ENCODE measurements at regions not wholly inside any gene's neighbourhood (a gene's known extent, or its start where the extent isn't known, plus 50 kb on each side); places are given as distances from the start of the nearest gene placed in this dataset.

- no peaks in the 10 kb centered on the region; the same call in 1 of the 2 replicates for H3K9me3 ChIP-seq (ENCODE audit: control insufficient read depth, insufficient read depth, low read length)
These were observed 77.5 kb upstream of the ZEB2 start for GRCh38 chr2:144597388-144597787.

GRCh38 chr2:144596073-144596871 lies 76.4 kb upstream of the ZEB2 start:
- no peaks in the 10 kb centered on the region; the same call in 1 of the 2 replicates for H3K9me3 ChIP-seq (ENCODE audit: control insufficient read depth, insufficient read depth, low read length)
- H3K9ac ChIP-seq (ENCODE audit: low read depth, low read length), result no peak overlapping the region
- H3K4me1 ChIP-seq (ENCODE audit: insufficient read depth, low read length), result peaks cover 20% of the 10 kb centered on the region; the same call in 1 of the 2 replicates
- H3K36me3 ChIP-seq (ENCODE audit: insufficient read depth, low read length), result no peaks in the 10 kb centered on the region

More at GRCh38 chr2:144597388-144597787, 77.5 kb upstream of the ZEB2 start:
- H3K4me1 ChIP-seq (ENCODE audit: insufficient read depth, low read length), result peaks cover 15% of the 10 kb centered on the region; the same call in 1 of the 2 replicates
- H3K36me3 ChIP-seq (ENCODE audit: insufficient read depth, low read length), result no peaks in the 10 kb centered on the region
- H3K9ac ChIP-seq (ENCODE audit: low read depth, low read length), result no peak overlapping the region

GRCh38 chr2:144595686-144596072 lies 75.8 kb upstream of the ZEB2 start:
- Histone ChIP-seq H3K9me3 (ENCODE audit: control insufficient read depth, insufficient read depth, low read length) (no peaks in the 10 kb centered on the region; the same call in 1 of the 2 replicates), H3K4me1 (ENCODE audit: insufficient read depth, low read length) (peaks cover 20% of the 10 kb centered on the region; the same call in 1 of the 2 replicates), H3K9ac (ENCODE audit: low read depth, low read length) (no peak overlapping the region), H3K36me3 (ENCODE audit: insufficient read depth, low read length) (no peaks in the 10 kb centered on the region)

- no peaks in the 10 kb centered on the region for H3K36me3 ChIP-seq (ENCODE audit: insufficient read depth, low read length)
- H3K4me1 ChIP-seq (ENCODE audit: insufficient read depth, low read length), result peaks cover 20% of the 10 kb centered on the region; the same call in 1 of the 2 replicates
- H3K9ac ChIP-seq (ENCODE audit: low read depth, low read length), result no peak overlapping the region
- H3K9me3 ChIP-seq (ENCODE audit: control insufficient read depth, insufficient read depth, low read length), result no peaks in the 10 kb centered on the region; the same call in 1 of the 2 replicates
These were observed 75.4 kb upstream of the ZEB2 start for GRCh38 chr2:144595279-144595678.

GRCh38 chr2:144593803-144594202 lies 73.9 kb upstream of the ZEB2 start:
- Histone ChIP-seq H3K36me3 (ENCODE audit: insufficient read depth, low read length) (no peaks in the 10 kb centered on the region), H3K9me3 (ENCODE audit: control insufficient read depth, insufficient read depth, low read length) (no peaks in the 10 kb centered on the region; the same call in 1 of the 2 replicates), H3K4me1 (ENCODE audit: insufficient read depth, low read length) (peaks cover 20% of the 10 kb centered on the region; the same call in 1 of the 2 replicates), H3K9ac (ENCODE audit: low read depth, low read length) (no peak overlapping the region)

- no peak overlapping the region for H3K9ac ChIP-seq (ENCODE audit: low read depth, low read length)
- H3K9me3 ChIP-seq (ENCODE audit: control insufficient read depth, insufficient read depth, low read length), result no peaks in the 10 kb centered on the region
- H3K36me3 ChIP-seq (ENCODE audit: insufficient read depth, low read length), result no peaks in the 10 kb centered on the region
- H3K4me1 ChIP-seq (ENCODE audit: insufficient read depth, low read length), result peaks cover 20% of the 10 kb centered on the region; the same call in 1 of the 2 replicates
These were observed 72.8 kb upstream of the ZEB2 start for GRCh38 chr2:144592500-144593256.

GRCh38 chr2:144587306-144587705 lies 67.4 kb upstream of the ZEB2 start:
- no peak overlapping the region for H3K9ac ChIP-seq (ENCODE audit: low read depth, low read length)
- no peaks in the 10 kb centered on the region for H3K36me3 ChIP-seq (ENCODE audit: insufficient read depth, low read length)
- H3K9me3 ChIP-seq (ENCODE audit: control insufficient read depth, insufficient read depth, low read length), result no peaks in the 10 kb centered on the region
- peaks cover 8% of the 10 kb centered on the region for H3K4me1 ChIP-seq (ENCODE audit: insufficient read depth, low read length)

- Histone ChIP-seq H3K9me3 (ENCODE audit: control insufficient read depth, insufficient read depth, low read length) (no peaks in the 10 kb centered on the region), H3K9ac (ENCODE audit: low read depth, low read length) (no peak overlapping the region), H3K4me1 (ENCODE audit: insufficient read depth, low read length) (peaks cover 10% of the 10 kb centered on the region), H3K36me3 (ENCODE audit: insufficient read depth, low read length) (no peaks in the 10 kb centered on the region)
These were observed 66.6 kb upstream of the ZEB2 start for GRCh38 chr2:144586476-144586875.

GRCh38 chr2:144583741-144584453 lies 64.0 kb upstream of the ZEB2 start:
- peaks cover 16% of the 10 kb centered on the region for H3K4me1 ChIP-seq (ENCODE audit: insufficient read depth, low read length)
- no peak overlapping the region for H3K9ac ChIP-seq (ENCODE audit: low read depth, low read length)
- no peaks in the 10 kb centered on the region for H3K36me3 ChIP-seq (ENCODE audit: insufficient read depth, low read length)
- no peaks in the 10 kb centered on the region for H3K9me3 ChIP-seq (ENCODE audit: control insufficient read depth, insufficient read depth, low read length)

GRCh38 chr2:144583381-144583729 lies 63.4 kb upstream of the ZEB2 start:
- Histone ChIP-seq H3K4me1 (ENCODE audit: insufficient read depth, low read length) (peaks cover 16% of the 10 kb centered on the region), H3K9me3 (ENCODE audit: control insufficient read depth, insufficient read depth, low read length) (no peaks in the 10 kb centered on the region), H3K9ac (ENCODE audit: low read depth, low read length) (no peak overlapping the region), H3K36me3 (ENCODE audit: insufficient read depth, low read length) (no peaks in the 10 kb centered on the region)

GRCh38 chr2:144582651-144583380 lies 62.9 kb upstream of the ZEB2 start:
- H3K36me3 ChIP-seq (ENCODE audit: insufficient read depth, low read length), result no peaks in the 10 kb centered on the region
- peaks cover 16% of the 10 kb centered on the region for H3K4me1 ChIP-seq (ENCODE audit: insufficient read depth, low read length)
- H3K9ac ChIP-seq (ENCODE audit: low read depth, low read length), result no peak overlapping the region
- H3K9me3 ChIP-seq (ENCODE audit: control insufficient read depth, insufficient read depth, low read length), result no peaks in the 10 kb centered on the region

- H3K36me3 ChIP-seq (ENCODE audit: insufficient read depth, low read length), result no peaks in the 10 kb centered on the region
- H3K9ac ChIP-seq (ENCODE audit: low read depth, low read length), result no peak overlapping the region
- no peaks in the 10 kb centered on the region for H3K9me3 ChIP-seq (ENCODE audit: control insufficient read depth, insufficient read depth, low read length)
- peaks cover 16% of the 10 kb centered on the region for H3K4me1 ChIP-seq (ENCODE audit: insufficient read depth, low read length)
These were observed 60.7 kb upstream of the ZEB2 start for GRCh38 chr2:144580521-144581161.

GRCh38 chr2:144579556-144579955 lies 59.6 kb upstream of the ZEB2 start:
- no peaks in the 10 kb centered on the region for H3K36me3 ChIP-seq (ENCODE audit: insufficient read depth, low read length)
- peaks cover 16% of the 10 kb centered on the region for H3K4me1 ChIP-seq (ENCODE audit: insufficient read depth, low read length)
- no peaks in the 10 kb centered on the region for H3K9me3 ChIP-seq (ENCODE audit: control insufficient read depth, insufficient read depth, low read length)
- H3K9ac ChIP-seq (ENCODE audit: low read depth, low read length), result no peak overlapping the region
